ENCODE measurements at regions not wholly inside any gene's neighbourhood (a gene's known extent, or its start where the extent isn't known, plus 50 kb on each side); places are given as distances from the start of the nearest gene placed in this dataset.
A peak's percentile ranks its signal among the peaks of the same experiment; 100 is the strongest.

- Histone ChIP-seq H3K4me3 (peak overlapping the region; percentile 0), H3K27ac (no peak overlapping the region)
- no peak for DNase-seq (ENCODE audit: low spot score in 2 of 2)
Measured at GRCh38 chr2:205892665-205893259, 193.2 kb downstream of the INO80D start.

DNA sequence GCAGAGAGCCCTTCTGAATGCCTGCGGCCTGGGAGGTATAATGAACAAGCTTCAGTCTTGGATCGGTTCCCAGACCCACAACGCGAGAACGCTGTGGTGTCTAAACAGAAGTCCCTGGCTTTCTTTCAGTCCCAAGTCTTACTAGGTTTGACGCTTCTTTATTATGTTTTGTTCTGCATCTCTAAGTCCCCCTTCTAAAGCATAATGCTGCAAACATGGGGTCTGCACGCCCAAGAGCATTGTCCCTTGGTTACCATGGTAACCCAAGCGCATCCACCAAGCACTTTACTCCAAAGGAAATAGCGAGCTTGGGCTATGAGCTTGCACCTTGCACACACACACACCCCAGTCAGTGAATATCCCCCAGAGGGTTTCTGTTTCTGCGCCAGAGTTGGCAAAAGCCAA, 193.7 kb downstream of the INO80D start:
- DNase-seq (ENCODE audit: low spot score in 2 of 2), result no peak
- no peak overlapping the region for H3K27ac ChIP-seq
- WGBS, result 30% methylated on average over 10 of the region's 10 CpGs
- peak overlapping the region; percentile 0 for H3K4me3 ChIP-seq
- no peaks in the 10 kb centered on the region for H3K36me3 ChIP-seq
- H3K4me1 ChIP-seq, result peaks cover 11% of the 10 kb centered on the region
- no peaks in the 10 kb centered on the region for H3K27me3 ChIP-seq
- no peaks in the 10 kb centered on the region for H3K9me3 ChIP-seq
- TF ChIP-seq EP300 (IDR thresholded peaks at IDR 0.05) (no peak), POLR2AphosphoS5 (IDR thresholded peaks at IDR 0.05) (no peak), POLR2A (IDR thresholded peaks at IDR 0.05) (no peak)
- TF ChIP-seq, protein P1, sequence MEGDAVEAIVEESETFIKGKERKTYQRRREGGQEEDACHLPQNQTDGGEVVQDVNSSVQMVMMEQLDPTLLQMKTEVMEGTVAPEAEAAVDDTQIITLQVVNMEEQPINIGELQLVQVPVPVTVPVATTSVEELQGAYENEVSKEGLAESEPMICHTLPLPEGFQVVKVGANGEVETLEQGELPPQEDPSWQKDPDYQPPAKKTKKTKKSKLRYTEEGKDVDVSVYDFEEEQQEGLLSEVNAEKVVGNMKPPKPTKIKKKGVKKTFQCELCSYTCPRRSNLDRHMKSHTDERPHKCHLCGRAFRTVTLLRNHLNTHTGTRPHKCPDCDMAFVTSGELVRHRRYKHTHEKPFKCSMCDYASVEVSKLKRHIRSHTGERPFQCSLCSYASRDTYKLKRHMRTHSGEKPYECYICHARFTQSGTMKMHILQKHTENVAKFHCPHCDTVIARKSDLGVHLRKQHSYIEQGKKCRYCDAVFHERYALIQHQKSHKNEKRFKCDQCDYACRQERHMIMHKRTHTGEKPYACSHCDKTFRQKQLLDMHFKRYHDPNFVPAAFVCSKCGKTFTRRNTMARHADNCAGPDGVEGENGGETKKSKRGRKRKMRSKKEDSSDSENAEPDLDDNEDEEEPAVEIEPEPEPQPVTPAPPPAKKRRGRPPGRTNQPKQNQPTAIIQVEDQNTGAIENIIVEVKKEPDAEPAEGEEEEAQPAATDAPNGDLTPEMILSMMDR (IDR thresholded peaks at IDR 0.05), result no peak

More at GRCh38 chr2:205892665-205893259, 193.2 kb downstream of the INO80D start:
- TF ChIP-seq POLR2AphosphoS5 (IDR thresholded peaks at IDR 0.05), result no peak
- TF ChIP-seq POLR2A (IDR thresholded peaks at IDR 0.05), result no peak
- TF ChIP-seq, protein P1 (IDR thresholded peaks at IDR 0.05), result no peak
- TF ChIP-seq EP300 (IDR thresholded peaks at IDR 0.05), result no peak
- Histone ChIP-seq H3K36me3 (no peaks in the 10 kb centered on the region), H3K9me3 (no peaks in the 10 kb centered on the region), H3K27me3 (no peaks in the 10 kb centered on the region), H3K4me1 (peaks cover 11% of the 10 kb centered on the region)
- 47% methylated on average over 17 of the region's 17 CpGs for WGBS

DNA sequence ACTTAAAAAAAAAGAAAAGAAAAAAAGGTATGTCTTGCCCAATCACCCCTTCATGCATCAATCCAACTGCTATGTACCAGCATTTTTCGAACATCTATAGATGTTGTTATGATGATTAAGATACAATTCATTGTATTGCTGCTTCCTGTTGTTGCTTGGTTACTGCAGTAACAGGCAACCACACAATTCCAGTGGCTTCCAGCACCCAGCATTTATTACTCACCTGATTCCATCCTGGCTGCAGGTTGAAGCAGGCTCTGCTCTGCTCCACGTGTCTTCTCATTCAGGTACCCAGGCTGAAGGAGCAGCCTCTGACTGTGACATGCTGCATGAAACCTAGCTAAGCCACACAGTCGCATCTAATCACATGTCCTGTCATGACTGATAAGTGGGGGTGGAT, 196.9 kb downstream of the INO80D start:
- Histone ChIP-seq H3K27me3 (no peaks in the 10 kb centered on the region), H3K27ac (no peak overlapping the region), H3K4me3 (no peak overlapping the region), H3K4me1 (peaks cover 14% of the 10 kb centered on the region), H3K36me3 (no peaks in the 10 kb centered on the region), H3K9me3 (no peaks in the 10 kb centered on the region)
- TF ChIP-seq EP300 (IDR thresholded peaks at IDR 0.05) (no peak), POLR2A (IDR thresholded peaks at IDR 0.05) (no peak), POLR2AphosphoS5 (IDR thresholded peaks at IDR 0.05) (no peak)
- TF ChIP-seq, protein P1 (IDR thresholded peaks at IDR 0.05), result no peak
- DNase-seq (ENCODE audit: low spot score in 2 of 2), result no peak
- 57% methylated on average over 3 of the region's 3 CpGs for WGBS

DNA sequence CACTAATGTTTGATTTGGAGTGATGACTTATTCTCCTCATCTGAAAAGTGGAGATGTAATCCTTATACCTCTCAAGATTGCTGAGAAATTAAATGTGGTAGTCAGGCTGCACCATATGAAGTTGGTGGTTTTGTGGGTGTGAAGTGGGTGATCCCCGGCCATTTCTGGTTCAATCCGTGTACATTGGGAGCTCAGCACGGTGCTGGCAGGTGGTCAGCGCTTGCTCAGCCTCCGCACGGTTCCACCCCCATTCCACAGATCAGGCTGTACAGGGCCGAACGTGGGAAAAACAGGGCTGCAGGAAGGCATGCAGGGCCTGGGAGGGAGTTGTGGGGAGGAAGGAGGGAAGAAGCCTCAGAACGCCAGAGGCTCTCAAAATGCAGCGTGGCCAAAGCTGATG, 198.3 kb downstream of the INO80D start:
- Histone ChIP-seq H3K36me3 (no peaks in the 10 kb centered on the region), H3K4me3 (no peak overlapping the region), H3K27ac (no peak overlapping the region), H3K9me3 (no peaks in the 10 kb centered on the region), H3K27me3 (no peaks in the 10 kb centered on the region), H3K4me1 (peaks cover 8% of the 10 kb centered on the region)
- 76% methylated on average over 10 of the region's 10 CpGs for WGBS
- no peak for DNase-seq (ENCODE audit: low spot score in 2 of 2)
- TF ChIP-seq EP300 (IDR thresholded peaks at IDR 0.05), result no peak
- TF ChIP-seq POLR2AphosphoS5 (IDR thresholded peaks at IDR 0.05), result no peak
- TF ChIP-seq POLR2A (IDR thresholded peaks at IDR 0.05), result no peak
- TF ChIP-seq, protein P1 (IDR thresholded peaks at IDR 0.05), result no peak

- Histone ChIP-seq H3K9me3 (no peaks in the 10 kb centered on the region), H3K36me3 (no peaks in the 10 kb centered on the region), H3K4me3 (no peak overlapping the region), H3K27ac (no peak overlapping the region), H3K27me3 (no peaks in the 10 kb centered on the region), H3K4me1 (peaks cover 7% of the 10 kb centered on the region)
- 23% methylated on average over 22 of the region's 23 CpGs for WGBS
- peak; percentile 85 to 86 for DNase-seq (ENCODE audit: low spot score in 2 of 2)
- peak in 1 of 3 donors; percentile 29 for TF ChIP-seq POLR2AphosphoS5 (IDR thresholded peaks at IDR 0.05)
- TF ChIP-seq EP300 (IDR thresholded peaks at IDR 0.05), result no peak
- TF ChIP-seq, protein P1 (IDR thresholded peaks at IDR 0.05), result peak; percentile 67 to 81
- no peak for TF ChIP-seq POLR2A (IDR thresholded peaks at IDR 0.05)
Measured at GRCh38 chr2:205885492-205886099, 200.4 kb downstream of the INO80D start.
